Lower leg skin (tissue), 4 donors: ENCODE measurements at regions not wholly inside any gene's neighbourhood (a gene's known extent, or its start where the extent isn't known, plus 50 kb on each side); places are given as distances from the start of the nearest gene placed in this dataset.

ENCODE experiments used
- DNase-seq, 2 donors: peaks; one replicate each; pipeline ENCODE4 v3.0.0-alpha.2; 2019; ENCODE audit warnings: low spot score in 2 of 2
- H3K4me3 ChIP-seq: fragments of 200-600 bp; sonication (generic); 2 replicates; pipeline ENCODE4 v1.5.1; 2017; ENCODE audit warnings: mild to moderate bottlenecking, low read depth; ENCODE audit not compliant: poor library complexity, severe bottlenecking
- CTCF ChIP-seq, 3 donors: fragments of 450-650 bp; IDR thresholded peaks; one replicate each; pipeline ENCODE4 v1.5.1; 2016; ENCODE audit warnings: antibody characterized with exemption in 3 of 3, mild to moderate bottlenecking in 3 of 3, moderate library complexity in 2 of 3
- POLR2A ChIP-seq, 2 donors: fragments of 450-650 bp; IDR thresholded peaks; one replicate each; pipeline ENCODE4 v1.6.1; 2016 to 2017; ENCODE audit warnings: antibody characterized with exemption in 2 of 2, mild to moderate bottlenecking in 1 of 2, moderate library complexity in 1 of 2
- WGBS, 2 donors: methylation state at CpG; one replicate each; pipeline ENCODE4 v1.1.5; 2018; 5-methylcytosine and 5-hydroxymethylcytosine counted together
- intact Hi-C: fragments of 100-400 bp; cut with DNase I; formaldehyde crosslinking; loops from one replicate; pipeline ENCODE4 v1.15.0; 2023; ENCODE audit warnings: low total_unique reads

GRCh38 chr2:6626401-6627012 lies 239.2 kb downstream of the CMPK2 start:
- H3K4me3 ChIP-seq: no peak overlapping the region
- DNase-seq: no peak
- WGBS, 2 donors: 66 to 71% methylated on average over 7 to 8 of the region's 8 CpGs
- TF ChIP-seq POLR2A (IDR thresholded peaks at IDR 0.05) (no peak), CTCF (IDR thresholded peaks at IDR 0.05) (no peak)
- intact Hi-C loops: no loop called here

GRCh38 chr2:6627316-6627715 lies 238.4 kb downstream of the CMPK2 start:
- no peak for DNase-seq
- 87 to 89% methylated on average over 4 of the region's 4 CpGs for WGBS, 2 donors
- no peak for TF ChIP-seq POLR2A (IDR thresholded peaks at IDR 0.05)
- intact Hi-C loops: no loop called here
- no peak overlapping the region for H3K4me3 ChIP-seq

GRCh38 chr2:6630209-6630608 lies 235.5 kb downstream of the CMPK2 start:
- no peak for TF ChIP-seq POLR2A (IDR thresholded peaks at IDR 0.05)
- no peak for TF ChIP-seq CTCF (IDR thresholded peaks at IDR 0.05)
- DNase-seq: no peak
- WGBS, 2 donors: 67 to 70% methylated on average over 3 of the region's 3 CpGs
- no peak overlapping the region for H3K4me3 ChIP-seq
- intact Hi-C loops: no loop called here

- intact Hi-C loops: no loop called here
Measured at GRCh38 chr2:6635296-6635695, 230.4 kb downstream of the CMPK2 start.

GRCh38 chr2:6637330-6637729 lies 228.4 kb downstream of the CMPK2 start:
- 23 to 30% methylated on average over 2 of the region's 2 CpGs for WGBS, 2 donors
- no peak overlapping the region for H3K4me3 ChIP-seq

More at GRCh38 chr2:6635296-6635695, 230.4 kb downstream of the CMPK2 start:
- TF ChIP-seq POLR2A (IDR thresholded peaks at IDR 0.05): no peak
- no peak for TF ChIP-seq CTCF (IDR thresholded peaks at IDR 0.05)
- 21 to 28% methylated on average over 1 of the region's 1 CpG for WGBS, 2 donors
- no peak overlapping the region for H3K4me3 ChIP-seq
- DNase-seq: no peak

More at GRCh38 chr2:6637330-6637729, 228.4 kb downstream of the CMPK2 start:
- intact Hi-C loops: no loop called here
- no peak for DNase-seq
- TF ChIP-seq POLR2A (IDR thresholded peaks at IDR 0.05): no peak
- TF ChIP-seq CTCF (IDR thresholded peaks at IDR 0.05): no peak
